ENCODE measurements at regions not wholly inside any gene's neighbourhood (a gene's known extent, or its start where the extent isn't known, plus 50 kb on each side); places are given as distances from the start of the nearest gene placed in this dataset.

DNA sequence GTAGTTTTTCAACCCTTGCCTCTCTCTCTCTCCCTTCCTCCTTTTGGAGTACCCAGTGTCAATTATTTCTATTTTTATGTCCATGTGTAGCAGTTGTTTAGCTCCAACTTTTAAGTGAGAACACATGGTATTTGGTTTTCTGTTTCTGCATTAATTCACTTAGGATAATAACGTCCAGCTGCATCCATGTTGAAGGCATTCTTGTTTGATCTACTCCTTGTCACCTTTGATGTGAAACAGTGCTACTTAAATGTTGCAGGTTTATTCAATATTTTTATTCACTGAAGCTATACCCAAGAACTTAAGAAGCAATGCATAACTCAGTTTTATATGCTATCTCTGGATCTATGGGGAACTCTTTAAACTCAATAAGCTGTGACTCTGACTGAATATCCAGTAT is 465.2 kb upstream of the ADGRB3 start:
- Histone ChIP-seq H3K27ac (ENCODE audit: insufficient read depth, low read depth, low read length) (no peak overlapping the region), H3K4me2 (ENCODE audit: insufficient read depth, low read length) (no peak overlapping the region), H2AFZ (ENCODE audit: low read depth, low read length) (no peak overlapping the region), H3K9me1 (replicated peaks; ENCODE audit: control insufficient read depth, extremely low read depth, insufficient read depth, low read length) (no peaks in the 10 kb centered on the region), H4K20me1 (replicated peaks; ENCODE audit: control insufficient read depth, extremely low read depth, insufficient read depth, low read length) (no peaks in the 10 kb centered on the region), H3K36me3 (ENCODE audit: control insufficient read depth in 2 of 2, extremely low read depth in 1 of 2, insufficient read depth in 2 of 2, low read length in 2 of 2) (no peaks in the 10 kb centered on the region), H3K27me3 (ENCODE audit: control insufficient read depth in 2 of 2, insufficient read depth in 2 of 2, low read length in 2 of 2) (no peaks in the 10 kb centered on the region), H3K9me3 (replicated peaks; ENCODE audit: control insufficient read depth, insufficient read depth, low read length) (no peaks in the 10 kb centered on the region), H3K4me3 (replicated peaks in 1 of 3; ENCODE audit: insufficient read depth in 1 of 3, low read depth in 1 of 3, low read length in 3 of 3) (no peak overlapping the region), H3K79me2 (ENCODE audit: control insufficient read depth, insufficient read depth, low read length) (no peaks in the 10 kb centered on the region), H3K9ac (replicated peaks; ENCODE audit: extremely low read depth, insufficient read depth, low read length) (no peak overlapping the region), H3K4me1 (ENCODE audit: control insufficient read depth, extremely low read depth, insufficient read depth, low read length) (no peaks in the 10 kb centered on the region)
- FAIRE-seq (no peak), DNase-seq (ENCODE audit: low read depth, low spot score) (no peak)
- intact Hi-C loops (cut with micrococcal nuclease): no loop called here
- ChIA-PET CTCF (no interaction called here), POLR2A (no interaction called here)
- BruUV-seq (replicated peaks): no TSS peak
- dilution Hi-C loops (cut with MboI; ENCODE audit: extremely low pct_ligation_motif_present, low sequenced_read_pairs): no loop called here
- TF ChIP-seq POLR2AphosphoS5 (IDR thresholded peaks at IDR 0.05; ENCODE audit: insufficient read depth, low read depth, low read length): no peak
- TF ChIP-seq, protein P1, sequence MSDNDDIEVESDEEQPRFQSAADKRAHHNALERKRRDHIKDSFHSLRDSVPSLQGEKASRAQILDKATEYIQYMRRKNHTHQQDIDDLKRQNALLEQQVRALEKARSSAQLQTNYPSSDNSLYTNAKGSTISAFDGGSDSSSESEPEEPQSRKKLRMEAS (IDR thresholded peaks at IDR 0.05; ENCODE audit: insufficient read depth, insufficient read length): no peak
- TF ChIP-seq POLR2A (IDR thresholded peaks at IDR 0.05; ENCODE audit: low read depth, low read length): no peak
- TF ChIP-seq, protein P2, sequence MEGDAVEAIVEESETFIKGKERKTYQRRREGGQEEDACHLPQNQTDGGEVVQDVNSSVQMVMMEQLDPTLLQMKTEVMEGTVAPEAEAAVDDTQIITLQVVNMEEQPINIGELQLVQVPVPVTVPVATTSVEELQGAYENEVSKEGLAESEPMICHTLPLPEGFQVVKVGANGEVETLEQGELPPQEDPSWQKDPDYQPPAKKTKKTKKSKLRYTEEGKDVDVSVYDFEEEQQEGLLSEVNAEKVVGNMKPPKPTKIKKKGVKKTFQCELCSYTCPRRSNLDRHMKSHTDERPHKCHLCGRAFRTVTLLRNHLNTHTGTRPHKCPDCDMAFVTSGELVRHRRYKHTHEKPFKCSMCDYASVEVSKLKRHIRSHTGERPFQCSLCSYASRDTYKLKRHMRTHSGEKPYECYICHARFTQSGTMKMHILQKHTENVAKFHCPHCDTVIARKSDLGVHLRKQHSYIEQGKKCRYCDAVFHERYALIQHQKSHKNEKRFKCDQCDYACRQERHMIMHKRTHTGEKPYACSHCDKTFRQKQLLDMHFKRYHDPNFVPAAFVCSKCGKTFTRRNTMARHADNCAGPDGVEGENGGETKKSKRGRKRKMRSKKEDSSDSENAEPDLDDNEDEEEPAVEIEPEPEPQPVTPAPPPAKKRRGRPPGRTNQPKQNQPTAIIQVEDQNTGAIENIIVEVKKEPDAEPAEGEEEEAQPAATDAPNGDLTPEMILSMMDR (IDR thresholded peaks at IDR 0.05; ENCODE audit: extremely low read depth in 1 of 2, insufficient read depth in 1 of 2, low read depth in 1 of 2, low read length in 2 of 2): no peak
- TF ChIP-seq GATA2 (IDR thresholded peaks at IDR 0.05; ENCODE audit: insufficient read depth, insufficient read length, low read depth, low read length): no peak
- no peak for TF ChIP-seq MYC (IDR thresholded peaks at IDR 0.05; ENCODE audit: low read depth, low read length)
- no peak for TF ChIP-seq EZH2 (IDR thresholded peaks at IDR 0.05; ENCODE audit: borderline replicate concordance, low read depth, low read length, severe bottlenecking)
- TF ChIP-seq JUN (IDR thresholded peaks at IDR 0.05; ENCODE audit: borderline replicate concordance, insufficient read depth, insufficient read length, low read depth): no peak
- no peak for TF ChIP-seq FOS (IDR thresholded peaks at IDR 0.05; ENCODE audit: borderline replicate concordance, insufficient read depth, low read length)

Data from endothelial cell of umbilical vein (primary cell).